ENCODE measurements at regions not wholly inside any gene's neighbourhood (a gene's known extent, or its start where the extent isn't known, plus 50 kb on each side); places are given as distances from the start of the nearest gene placed in this dataset.

DNA sequence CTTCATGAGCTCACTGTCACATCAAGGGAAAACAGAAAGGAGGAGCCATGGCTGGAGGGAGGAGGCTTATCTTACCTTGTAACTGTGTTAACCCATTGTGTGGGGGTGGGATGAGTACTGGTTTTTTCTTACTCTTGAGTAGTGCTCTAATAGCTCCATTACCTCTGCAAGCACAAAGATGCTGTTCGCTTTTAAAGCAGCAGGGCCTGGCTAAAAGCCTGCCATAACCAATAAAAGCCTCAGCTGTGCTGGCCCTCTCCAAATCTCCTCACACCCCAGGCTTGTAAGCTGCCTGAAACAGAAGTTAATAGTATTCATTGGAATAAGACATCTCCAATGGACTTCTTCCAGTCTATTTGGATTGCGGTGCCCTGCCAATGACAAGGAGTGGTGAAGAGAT, 544.1 kb downstream of the TUSC7 start:
- no peak overlapping the region for H3K4me3 ChIP-seq (ENCODE audit: low read length)
- POLR2A ChIA-PET, result no interaction called here
- peaks cover 0 to 35% (median 3%) of the 10 kb centered on the region in 5 donors for H3K9me3 Mint-ChIP-seq

DNA sequence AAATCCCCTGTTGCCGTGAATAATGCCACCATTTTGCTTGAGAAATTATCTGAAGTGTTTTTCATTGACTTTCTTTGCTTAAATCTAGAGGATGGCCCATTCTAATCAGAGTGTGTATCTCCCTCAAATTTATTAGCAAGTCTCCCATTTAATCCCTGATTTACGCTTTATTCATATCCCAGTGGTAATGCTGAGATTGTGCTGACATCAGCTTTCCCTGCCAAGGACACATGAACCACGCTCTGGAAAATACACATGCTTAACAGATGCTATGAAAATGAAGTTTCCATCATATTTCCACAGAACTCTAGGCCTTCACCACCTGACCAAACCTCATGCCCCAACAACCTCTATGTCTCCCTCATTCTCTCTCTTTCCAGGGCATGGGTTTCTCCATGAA, 545.4 kb downstream of the TUSC7 start:
- no peaks in the 10 kb centered on the region for H3K27me3 Mint-ChIP-seq
- no peak overlapping the region for H3K27ac Mint-ChIP-seq
- POLR2A ChIA-PET, result no interaction called here
- Histone ChIP-seq H3K9me3 (ENCODE audit: low read length) (no peaks in the 10 kb centered on the region), H3K4me3 (ENCODE audit: low read length) (no peak overlapping the region), H3K36me3 (ENCODE audit: insufficient read depth, low read length) (no peaks in the 10 kb centered on the region), H3K4me1 (ENCODE audit: insufficient read depth, low read length) (no peaks in the 10 kb centered on the region), H3K27me3 (ENCODE audit: insufficient read depth, low read length, poor library complexity, severe bottlenecking) (no peaks in the 10 kb centered on the region), H3K27ac (ENCODE audit: low read depth, low read length) (no peak overlapping the region)
- CTCF ChIA-PET, result no interaction called here
- H3K9me3 Mint-ChIP-seq, result peaks cover 0 to 26% (median 4%) of the 10 kb centered on the region in 5 donors
- no peak overlapping the region for H3K4me3 Mint-ChIP-seq
- H3K36me3 Mint-ChIP-seq, result no peaks in the 10 kb centered on the region
- H3K4me1 Mint-ChIP-seq, result no peaks in the 10 kb centered on the region
- DNase-seq, result no peak

More for the DNA sequence above, 544.1 kb downstream of the TUSC7 start:
- Histone ChIP-seq H3K9me3 (ENCODE audit: low read length) (no peaks in the 10 kb centered on the region), H3K36me3 (ENCODE audit: insufficient read depth, low read length) (no peaks in the 10 kb centered on the region), H3K27me3 (ENCODE audit: insufficient read depth, low read length, poor library complexity, severe bottlenecking) (no peaks in the 10 kb centered on the region), H3K4me1 (ENCODE audit: insufficient read depth, low read length) (no peaks in the 10 kb centered on the region), H3K27ac (ENCODE audit: low read depth, low read length) (no peak overlapping the region)
- H3K4me1 Mint-ChIP-seq, result no peaks in the 10 kb centered on the region
- H3K4me3 Mint-ChIP-seq, result no peak overlapping the region
- CTCF ChIA-PET, result no interaction called here
- no peaks in the 10 kb centered on the region for H3K27me3 Mint-ChIP-seq
- no peaks in the 10 kb centered on the region for H3K36me3 Mint-ChIP-seq
- no peak overlapping the region for H3K27ac Mint-ChIP-seq
- DNase-seq, result no peak

DNA sequence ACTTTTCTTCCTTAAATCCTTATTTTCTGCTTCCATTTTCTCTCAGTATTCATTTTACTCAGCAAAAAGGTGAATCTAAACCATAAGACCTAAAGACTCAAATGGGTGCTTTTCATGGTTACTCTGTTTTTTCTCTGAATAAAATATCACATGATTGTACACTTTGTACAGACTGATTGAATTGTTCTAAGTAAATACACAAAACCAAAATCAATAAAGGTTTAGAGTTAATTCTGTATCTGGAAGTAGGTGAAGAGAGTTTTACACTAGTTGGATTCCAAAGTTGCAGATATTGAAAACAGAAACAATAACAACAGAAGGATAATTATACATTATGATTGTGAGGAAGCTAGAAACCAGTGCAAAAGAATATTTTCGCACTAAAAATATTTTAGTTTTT, 546.2 kb downstream of the TUSC7 start:
- H3K27me3 ChIP-seq (ENCODE audit: insufficient read depth, low read length, poor library complexity, severe bottlenecking), result no peaks in the 10 kb centered on the region
- H3K27me3 Mint-ChIP-seq, result no peaks in the 10 kb centered on the region
- ChIA-PET CTCF (no interaction called here), POLR2A (no interaction called here)
- no peaks in the 10 kb centered on the region for H3K4me1 Mint-ChIP-seq
- H3K27ac ChIP-seq (ENCODE audit: low read depth, low read length), result no peak overlapping the region
- no peak overlapping the region for H3K4me3 ChIP-seq (ENCODE audit: low read length)
- no peaks in the 10 kb centered on the region for H3K36me3 ChIP-seq (ENCODE audit: insufficient read depth, low read length)
- no peaks in the 10 kb centered on the region for H3K9me3 ChIP-seq (ENCODE audit: low read length)
- peaks cover 0 to 21% (median 5%) of the 10 kb centered on the region in 5 donors for H3K9me3 Mint-ChIP-seq
- no peaks in the 10 kb centered on the region for H3K4me1 ChIP-seq (ENCODE audit: insufficient read depth, low read length)
- DNase-seq, result no peak
- no peaks in the 10 kb centered on the region for H3K36me3 Mint-ChIP-seq
- no peak overlapping the region for H3K4me3 Mint-ChIP-seq
- H3K27ac Mint-ChIP-seq, result no peak overlapping the region

DNA sequence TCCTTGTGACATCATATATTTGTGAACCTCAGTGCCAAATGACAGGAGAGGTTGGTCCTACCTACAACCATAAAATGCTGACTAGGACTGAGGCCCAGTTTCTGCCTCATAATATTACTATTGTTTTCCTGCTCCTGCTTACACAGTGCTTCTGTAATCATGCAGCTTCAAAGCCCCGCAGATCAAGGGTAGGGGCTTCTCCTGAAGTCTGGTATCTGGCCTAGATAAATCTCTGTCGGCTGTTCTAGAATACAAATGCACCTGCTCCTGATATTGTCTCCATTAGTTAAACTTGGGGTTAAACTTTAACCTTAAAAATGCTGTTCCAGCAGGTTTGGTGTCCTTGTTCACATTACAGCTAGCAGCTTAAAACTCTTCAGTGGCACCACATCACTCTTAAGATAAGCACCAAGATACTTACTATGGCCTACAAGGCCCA, 552.4 kb downstream of the TUSC7 start:
- CTCF ChIA-PET, result no interaction called here
- H3K27me3 ChIP-seq (ENCODE audit: insufficient read depth, low read length, poor library complexity, severe bottlenecking), result no peaks in the 10 kb centered on the region
- POLR2A ChIA-PET, result no interaction called here
- no peaks in the 10 kb centered on the region for H3K4me1 Mint-ChIP-seq
- no peak overlapping the region for H3K27ac Mint-ChIP-seq
- no peak overlapping the region for H3K4me3 ChIP-seq (ENCODE audit: low read length)
- no peaks in the 10 kb centered on the region for H3K36me3 Mint-ChIP-seq
- H3K4me3 Mint-ChIP-seq, result no peak overlapping the region
- DNase-seq, result no peak
- H3K27me3 Mint-ChIP-seq, result no peaks in the 10 kb centered on the region
- H3K4me1 ChIP-seq (ENCODE audit: insufficient read depth, low read length), result no peaks in the 10 kb centered on the region
- H3K9me3 Mint-ChIP-seq, result peaks cover 7 to 21% (median 12%) of the 10 kb centered on the region in 5 donors
- H3K27ac ChIP-seq (ENCODE audit: low read depth, low read length), result no peak overlapping the region
- no peaks in the 10 kb centered on the region for H3K36me3 ChIP-seq (ENCODE audit: insufficient read depth, low read length)
- H3K9me3 ChIP-seq (ENCODE audit: low read length), result no peaks in the 10 kb centered on the region

DNA sequence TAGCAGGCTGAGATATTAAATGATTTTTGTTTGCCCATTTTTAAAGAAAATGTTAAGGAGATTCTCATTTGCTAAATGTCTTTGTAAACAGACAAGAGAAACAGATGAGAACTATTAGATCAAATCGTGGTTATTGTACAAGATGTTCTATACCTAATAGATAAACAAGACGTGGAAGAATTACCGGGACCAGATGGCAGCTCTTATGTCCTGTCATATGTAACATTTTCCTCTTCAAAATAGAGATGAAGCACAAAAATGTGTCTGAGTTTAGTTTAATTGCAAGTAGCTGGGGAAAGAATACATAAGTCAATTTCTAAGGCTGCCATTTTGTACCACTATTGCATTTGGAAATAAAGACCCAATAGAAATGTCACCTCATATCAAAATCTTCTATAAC, 553.7 kb downstream of the TUSC7 start:
- H3K4me3 Mint-ChIP-seq, result no peak overlapping the region
- no peaks in the 10 kb centered on the region for H3K4me1 ChIP-seq (ENCODE audit: insufficient read depth, low read length)
- no peak for DNase-seq
- H3K4me1 Mint-ChIP-seq, result no peaks in the 10 kb centered on the region
- no peak overlapping the region for H3K27ac ChIP-seq (ENCODE audit: low read depth, low read length)
- no peaks in the 10 kb centered on the region for H3K36me3 Mint-ChIP-seq
- CTCF ChIA-PET, result no interaction called here
- no peaks in the 10 kb centered on the region for H3K36me3 ChIP-seq (ENCODE audit: insufficient read depth, low read length)
- no peak overlapping the region for H3K27ac Mint-ChIP-seq
- no peaks in the 10 kb centered on the region for H3K27me3 ChIP-seq (ENCODE audit: insufficient read depth, low read length, poor library complexity, severe bottlenecking)
- peaks cover 7 to 18% (median 11%) of the 10 kb centered on the region in 5 donors for H3K9me3 Mint-ChIP-seq
- H3K9me3 ChIP-seq (ENCODE audit: low read length), result no peaks in the 10 kb centered on the region
- H3K27me3 Mint-ChIP-seq, result no peaks in the 10 kb centered on the region
- no peak overlapping the region for H3K4me3 ChIP-seq (ENCODE audit: low read length)
- POLR2A ChIA-PET, result no interaction called here

DNA sequence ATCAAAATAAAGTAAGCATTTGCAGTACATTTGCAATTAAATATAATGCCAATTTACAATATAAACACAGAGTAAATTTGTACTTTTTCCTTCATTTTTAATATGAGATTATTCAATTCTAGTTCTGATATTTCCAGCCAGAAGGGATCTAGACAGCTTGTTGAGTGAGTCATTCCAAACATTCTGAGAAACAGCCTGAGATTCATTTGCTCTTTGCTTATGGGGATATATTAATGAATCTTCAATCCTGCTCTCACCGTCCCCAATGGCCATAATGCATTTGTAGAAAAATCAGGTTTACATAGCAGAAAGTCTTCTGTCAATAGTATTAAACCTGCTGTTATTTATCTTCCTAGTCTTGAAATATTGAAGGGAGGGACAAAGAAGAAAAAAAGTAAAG, 554.2 kb downstream of the TUSC7 start:
- no peak for DNase-seq
- CTCF ChIA-PET, result no interaction called here
- Mint-ChIP-seq H3K27ac (no peak overlapping the region), H3K4me3 (no peak overlapping the region), H3K36me3 (no peaks in the 10 kb centered on the region), H3K4me1 (no peaks in the 10 kb centered on the region), H3K9me3 (peaks cover 7 to 18% (median 11%) of the 10 kb centered on the region in 5 donors), H3K27me3 (no peaks in the 10 kb centered on the region)
- POLR2A ChIA-PET, result no interaction called here
- no peaks in the 10 kb centered on the region for H3K4me1 ChIP-seq (ENCODE audit: insufficient read depth, low read length)
- H3K36me3 ChIP-seq (ENCODE audit: insufficient read depth, low read length), result no peaks in the 10 kb centered on the region
- no peak overlapping the region for H3K4me3 ChIP-seq (ENCODE audit: low read length)
- no peaks in the 10 kb centered on the region for H3K9me3 ChIP-seq (ENCODE audit: low read length)
- no peaks in the 10 kb centered on the region for H3K27me3 ChIP-seq (ENCODE audit: insufficient read depth, low read length, poor library complexity, severe bottlenecking)
- H3K27ac ChIP-seq (ENCODE audit: low read depth, low read length), result no peak overlapping the region

DNA sequence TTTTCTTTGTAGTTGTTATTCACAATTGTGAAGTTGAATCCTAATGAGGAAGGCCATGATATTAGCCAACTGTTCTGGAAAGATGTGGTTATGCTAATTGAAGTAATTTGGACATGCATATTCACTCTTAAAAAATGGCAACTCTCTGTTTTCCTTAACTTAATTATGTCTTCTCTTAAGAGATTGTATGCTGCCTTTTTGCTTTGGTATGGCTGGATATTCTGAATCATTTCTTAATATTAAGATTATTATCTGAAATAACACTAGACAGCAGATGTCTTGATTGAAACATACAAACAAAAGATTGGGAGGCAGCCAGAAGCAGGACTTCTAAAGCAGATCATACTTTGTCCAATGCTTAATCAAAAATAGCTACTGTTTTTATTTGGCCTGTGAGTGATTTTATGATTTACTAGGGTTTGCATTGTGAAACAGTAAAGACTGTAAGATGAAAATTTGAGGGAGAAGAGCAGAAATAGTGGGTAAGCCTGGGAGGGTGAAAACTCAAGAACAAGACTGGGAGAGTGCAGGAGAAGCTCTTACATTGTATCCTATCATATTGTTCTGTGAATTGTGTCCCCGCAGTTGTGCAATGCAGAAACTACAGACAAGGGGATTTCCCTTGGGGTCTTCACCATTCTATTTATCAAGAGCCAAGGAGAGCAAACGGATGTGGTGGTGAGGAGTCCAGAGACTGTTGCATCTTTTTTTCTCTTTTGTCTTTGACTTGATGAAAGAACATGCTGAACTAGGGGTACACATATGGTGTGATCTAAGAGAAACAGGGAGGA, 554.8 kb downstream of the TUSC7 start:
- Mint-ChIP-seq H3K4me3 (no peak overlapping the region), H3K27ac (no peak overlapping the region), H3K4me1 (no peaks in the 10 kb centered on the region), H3K27me3 (no peaks in the 10 kb centered on the region), H3K36me3 (no peaks in the 10 kb centered on the region), H3K9me3 (peaks cover 5 to 18% (median 11%) of the 10 kb centered on the region in 5 donors)
- H3K27me3 ChIP-seq (ENCODE audit: insufficient read depth, low read length, poor library complexity, severe bottlenecking), result no peaks in the 10 kb centered on the region
- CTCF ChIA-PET, result no interaction called here
- no peak overlapping the region for H3K27ac ChIP-seq (ENCODE audit: low read depth, low read length)
- no peaks in the 10 kb centered on the region for H3K9me3 ChIP-seq (ENCODE audit: low read length)
- H3K4me3 ChIP-seq (ENCODE audit: low read length), result no peak overlapping the region
- no peaks in the 10 kb centered on the region for H3K36me3 ChIP-seq (ENCODE audit: insufficient read depth, low read length)
- no peak for DNase-seq
- POLR2A ChIA-PET, result no interaction called here
- H3K4me1 ChIP-seq (ENCODE audit: insufficient read depth, low read length), result no peaks in the 10 kb centered on the region

DNA sequence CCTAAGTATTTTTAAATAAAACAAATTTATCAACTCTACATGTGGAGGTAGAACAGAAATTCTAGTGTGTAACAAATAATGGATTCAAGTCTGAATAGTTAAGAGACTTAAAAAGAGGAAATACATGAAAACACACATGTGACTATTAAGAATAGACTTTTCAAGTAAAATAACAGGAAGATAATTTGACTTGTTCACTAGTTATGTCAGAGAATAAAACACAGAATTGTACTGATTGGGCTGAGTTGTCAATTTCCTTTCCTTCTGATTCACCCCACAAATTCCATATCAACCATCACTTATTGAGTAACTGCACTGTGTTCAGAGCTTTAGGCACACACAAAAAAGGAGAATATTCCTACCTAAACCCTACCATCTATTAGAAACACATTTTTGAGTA, 557.2 kb downstream of the TUSC7 start:
- Mint-ChIP-seq H3K4me1 (no peaks in the 10 kb centered on the region), H3K4me3 (no peak overlapping the region), H3K27me3 (no peaks in the 10 kb centered on the region), H3K27ac (no peak overlapping the region), H3K36me3 (no peaks in the 10 kb centered on the region), H3K9me3 (peaks cover 3 to 28% (median 12%) of the 10 kb centered on the region in 5 donors)
- Histone ChIP-seq H3K9me3 (ENCODE audit: low read length) (no peaks in the 10 kb centered on the region), H3K27ac (ENCODE audit: low read depth, low read length) (no peak overlapping the region), H3K36me3 (ENCODE audit: insufficient read depth, low read length) (no peaks in the 10 kb centered on the region), H3K4me3 (ENCODE audit: low read length) (no peak overlapping the region), H3K4me1 (ENCODE audit: insufficient read depth, low read length) (no peaks in the 10 kb centered on the region), H3K27me3 (ENCODE audit: insufficient read depth, low read length, poor library complexity, severe bottlenecking) (no peaks in the 10 kb centered on the region)
- ChIA-PET CTCF (no interaction called here), POLR2A (no interaction called here)
- DNase-seq, result no peak

Measured in CD8-positive, alpha-beta memory T cell (primary cell).